Muscle layer of colon (tissue), 2 donors: ENCODE measurements at regions not wholly inside any gene's neighbourhood (a gene's known extent, or its start where the extent isn't known, plus 50 kb on each side); places are given as distances from the start of the nearest gene placed in this dataset.

Experiments used
- H3K27ac ChIP-seq: one replicate; pipeline ENCODE4 v1.7.0; 2013; ENCODE audit warnings: low read depth, mild to moderate bottlenecking, low read length, moderate library complexity
- H3K27me3 ChIP-seq, 2 donors: one replicate each; pipeline ENCODE4 v1.7.0; 2013; ENCODE audit warnings: low read length in 2 of 2, mild to moderate bottlenecking in 2 of 2; ENCODE audit not compliant: insufficient read depth in 2 of 2, control insufficient read depth in 1 of 2
- H3K36me3 ChIP-seq: one replicate; pipeline ENCODE4 v1.7.0; 2013; ENCODE audit warnings: mild to moderate bottlenecking, low read length; ENCODE audit not compliant: insufficient read depth
- H3K4me1 ChIP-seq: one replicate; pipeline ENCODE4 v1.7.0; 2013; ENCODE audit warnings: mild to moderate bottlenecking, low read length; ENCODE audit not compliant: insufficient read depth
- H3K4me3 ChIP-seq, 2 donors: one replicate each; pipeline ENCODE4 v1.7.0; 2013; ENCODE audit warnings: low read length in 2 of 2, low read depth in 1 of 2, mild to moderate bottlenecking in 1 of 2, moderate library complexity in 1 of 2
- H3K9ac ChIP-seq: one replicate; pipeline ENCODE4 v1.7.0; 2013; ENCODE audit warnings: low read length
- H3K9me3 ChIP-seq: one replicate; pipeline ENCODE4 v1.7.0; 2013; ENCODE audit warnings: mild to moderate bottlenecking, low read length
- donor health status: abdominal sarcoma.
- donor health status: Adenocarcinoma of cecum.

DNA sequence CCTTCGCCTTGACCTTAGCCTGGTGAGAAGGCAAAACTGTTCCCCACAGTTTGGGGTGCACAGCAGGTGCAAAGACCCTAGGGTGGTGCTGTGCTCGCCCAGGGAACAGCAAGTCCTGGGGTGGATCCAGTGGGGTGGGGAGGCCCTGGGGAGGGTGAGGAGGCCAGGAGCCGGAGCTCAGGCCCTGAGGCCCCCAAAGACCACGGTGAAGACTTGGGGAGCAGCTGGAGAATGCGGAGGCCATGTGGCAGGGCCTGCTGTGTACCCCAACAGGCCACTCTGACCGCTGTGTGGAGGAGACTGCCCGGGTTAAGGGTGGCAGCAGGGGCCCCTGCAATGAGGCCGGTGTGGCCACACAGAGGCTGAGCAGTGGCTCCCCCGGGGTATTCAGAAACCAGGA is 101.1 kb upstream of the RTL6 start:
- Histone ChIP-seq H3K27me3 (peaks cover 0 to 4% of the 10 kb centered on the region in 2 donors), H3K36me3 (no peaks in the 10 kb centered on the region), H3K4me1 (no peaks in the 10 kb centered on the region), H3K27ac (no peak overlapping the region), H3K4me3 (no peak overlapping the region), H3K9ac (no peak overlapping the region), H3K9me3 (no peaks in the 10 kb centered on the region)

DNA sequence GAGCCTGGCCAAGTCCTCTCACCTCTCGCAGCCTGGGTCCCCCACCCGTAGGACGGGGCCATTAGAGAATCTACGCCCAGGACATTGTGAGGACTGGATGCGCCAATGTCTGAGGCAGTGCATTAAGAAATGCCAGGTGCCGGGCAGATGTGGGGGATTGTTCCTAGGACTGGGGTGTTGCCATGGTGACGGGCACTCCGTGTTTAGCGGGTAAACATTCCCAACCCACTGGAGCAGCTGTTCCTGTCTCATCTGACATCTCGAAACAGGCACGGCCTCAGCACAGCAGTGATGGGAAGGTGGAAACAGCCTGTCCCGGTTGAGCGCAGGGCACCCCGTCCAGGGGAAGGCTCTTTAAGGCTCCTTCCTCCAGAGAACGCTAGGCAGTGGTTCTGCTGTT is 99.6 kb upstream of the RTL6 start:
- H3K27me3 ChIP-seq, result peaks cover 0 to 4% of the 10 kb centered on the region in 2 donors
- H3K27ac ChIP-seq, result no peak overlapping the region
- no peaks in the 10 kb centered on the region for H3K4me1 ChIP-seq
- H3K36me3 ChIP-seq, result no peaks in the 10 kb centered on the region
- H3K9me3 ChIP-seq, result no peaks in the 10 kb centered on the region
- H3K9ac ChIP-seq, result no peak overlapping the region
- no peak overlapping the region for H3K4me3 ChIP-seq

DNA sequence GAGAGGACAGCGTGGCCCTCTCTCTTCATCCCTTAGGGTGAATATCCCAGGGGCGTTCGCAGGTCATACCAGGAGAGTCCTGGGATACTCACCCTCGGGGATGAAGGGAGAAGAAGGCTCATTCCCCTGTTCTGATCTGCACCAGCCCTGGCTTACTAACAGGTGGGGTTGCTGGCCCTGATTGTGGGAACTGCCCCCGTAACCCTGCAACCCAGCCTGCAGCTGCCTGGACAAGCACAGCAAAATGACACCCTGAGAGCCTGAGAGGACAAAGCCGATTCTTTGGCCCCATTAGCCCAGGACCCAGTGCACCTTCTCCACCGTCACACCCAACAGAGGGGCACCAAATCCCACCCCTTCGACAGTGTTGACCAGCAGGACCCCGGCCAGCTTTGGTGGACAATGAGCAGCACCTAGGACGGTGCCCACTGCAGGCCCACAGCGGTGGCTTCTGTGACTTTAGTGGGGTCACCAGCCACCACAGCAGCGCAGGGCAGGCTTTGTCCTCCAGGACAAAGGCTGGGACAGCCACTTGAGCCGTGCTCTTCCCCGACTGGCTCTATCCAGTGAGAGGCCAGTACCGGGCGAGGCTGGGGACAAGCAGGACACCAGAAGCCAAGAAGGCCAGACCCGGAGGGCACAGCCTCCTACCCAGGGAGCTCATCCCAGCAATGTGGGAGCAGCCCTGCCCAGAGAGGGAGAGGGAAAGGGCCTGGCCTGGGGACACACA is 98.5 kb upstream of the RTL6 start:
- H3K4me1 ChIP-seq, result no peaks in the 10 kb centered on the region
- H3K9me3 ChIP-seq, result no peaks in the 10 kb centered on the region
- H3K4me3 ChIP-seq, result no peak overlapping the region
- no peak overlapping the region for H3K27ac ChIP-seq
- H3K27me3 ChIP-seq, result peaks cover 0 to 4% of the 10 kb centered on the region in 2 donors
- H3K9ac ChIP-seq, result no peak overlapping the region
- no peaks in the 10 kb centered on the region for H3K36me3 ChIP-seq

- Histone ChIP-seq H3K9ac (no peak overlapping the region), H3K27me3 (peaks cover 0 to 4% of the 10 kb centered on the region in 2 donors), H3K4me3 (no peak overlapping the region), H3K36me3 (no peaks in the 10 kb centered on the region), H3K4me1 (no peaks in the 10 kb centered on the region), H3K9me3 (no peaks in the 10 kb centered on the region), H3K27ac (no peak overlapping the region)
Observed at GRCh38 chr22:44595841-44596341, 97.9 kb upstream of the RTL6 start.

DNA sequence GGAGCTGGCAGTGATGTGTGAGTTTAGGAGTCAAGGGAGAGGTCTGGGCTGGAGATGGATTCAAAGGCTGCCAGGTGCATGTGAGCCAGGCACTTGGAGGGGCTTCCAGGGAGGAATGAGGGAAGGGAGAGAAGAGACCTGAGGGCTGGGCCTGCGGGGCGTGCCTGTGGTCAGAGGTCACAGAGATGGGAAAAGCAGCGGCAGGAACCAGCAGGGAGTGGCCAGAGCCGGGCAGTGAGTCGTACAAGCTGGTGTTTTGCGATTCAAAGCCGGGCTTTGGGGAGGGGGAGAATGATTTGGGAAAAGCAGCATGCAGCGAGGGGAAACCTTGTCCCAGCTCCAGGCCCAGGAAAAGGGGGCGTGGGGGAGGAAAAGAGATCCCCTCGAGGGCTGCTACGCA is 96.9 kb upstream of the RTL6 start:
- Histone ChIP-seq H3K9me3 (no peaks in the 10 kb centered on the region), H3K27me3 (peaks cover 0 to 4% of the 10 kb centered on the region in 2 donors), H3K4me1 (no peaks in the 10 kb centered on the region), H3K27ac (no peak overlapping the region), H3K9ac (no peak overlapping the region), H3K36me3 (no peaks in the 10 kb centered on the region), H3K4me3 (no peak overlapping the region)

DNA sequence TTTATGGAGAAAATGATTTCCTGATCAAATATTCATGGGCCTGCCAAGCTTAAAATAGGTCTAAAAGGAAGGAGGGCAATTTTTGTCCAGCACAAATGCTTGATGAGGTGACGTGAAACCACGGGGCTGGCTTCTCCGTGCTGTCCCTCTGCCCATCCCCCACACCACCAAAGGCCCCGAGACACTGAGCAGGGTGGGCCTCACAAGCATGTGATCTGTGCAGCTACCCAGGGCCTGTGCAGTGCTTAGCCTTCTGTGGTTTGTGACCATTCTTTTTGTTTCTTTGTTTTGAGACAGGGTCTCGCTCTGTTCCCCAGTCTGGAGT is 94.8 kb upstream of the RTL6 start:
- Histone ChIP-seq H3K36me3 (no peaks in the 10 kb centered on the region), H3K4me1 (no peaks in the 10 kb centered on the region), H3K4me3 (no peak overlapping the region), H3K9me3 (no peaks in the 10 kb centered on the region), H3K9ac (no peak overlapping the region), H3K27me3 (peaks cover 0 to 4% of the 10 kb centered on the region in 2 donors), H3K27ac (no peak overlapping the region)

DNA sequence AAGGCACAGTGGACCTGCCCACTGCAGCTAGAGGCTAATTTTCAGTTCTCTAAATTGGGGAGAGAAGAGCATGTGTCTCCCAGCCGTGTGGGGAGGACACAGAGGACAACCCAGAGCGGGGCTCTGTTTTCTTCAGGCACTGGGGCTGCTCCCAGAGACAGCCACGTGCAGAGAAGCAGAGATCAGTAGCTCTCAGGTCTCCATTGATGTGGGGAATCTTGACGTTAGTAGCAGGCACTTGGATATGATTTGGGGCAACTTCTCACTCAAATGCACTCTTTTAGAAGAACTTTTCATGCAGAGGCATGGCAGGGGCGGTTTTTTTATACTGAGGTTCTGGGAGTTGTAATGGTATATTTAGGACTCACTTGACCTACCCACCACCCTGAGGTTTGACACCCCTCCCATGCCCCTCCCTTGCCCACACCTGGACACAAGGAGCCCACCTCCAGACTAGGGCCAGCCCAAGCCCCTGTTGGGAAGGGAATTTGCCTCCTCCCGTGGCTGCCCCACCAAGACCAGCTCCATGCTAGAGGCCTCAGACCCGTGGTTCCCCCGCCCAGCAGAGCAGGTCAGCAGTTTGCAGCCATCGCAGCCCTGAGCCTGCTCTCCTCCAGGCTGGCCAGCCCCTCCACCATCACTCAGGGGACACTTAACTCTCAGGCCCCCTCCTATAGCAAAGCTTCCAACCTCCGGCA is 94.2 kb upstream of the RTL6 start:
- Histone ChIP-seq H3K9me3 (no peaks in the 10 kb centered on the region), H3K4me1 (no peaks in the 10 kb centered on the region), H3K36me3 (no peaks in the 10 kb centered on the region), H3K9ac (no peak overlapping the region), H3K27me3 (peaks cover 0 to 3% of the 10 kb centered on the region in 2 donors), H3K27ac (no peak overlapping the region), H3K4me3 (no peak overlapping the region)

DNA sequence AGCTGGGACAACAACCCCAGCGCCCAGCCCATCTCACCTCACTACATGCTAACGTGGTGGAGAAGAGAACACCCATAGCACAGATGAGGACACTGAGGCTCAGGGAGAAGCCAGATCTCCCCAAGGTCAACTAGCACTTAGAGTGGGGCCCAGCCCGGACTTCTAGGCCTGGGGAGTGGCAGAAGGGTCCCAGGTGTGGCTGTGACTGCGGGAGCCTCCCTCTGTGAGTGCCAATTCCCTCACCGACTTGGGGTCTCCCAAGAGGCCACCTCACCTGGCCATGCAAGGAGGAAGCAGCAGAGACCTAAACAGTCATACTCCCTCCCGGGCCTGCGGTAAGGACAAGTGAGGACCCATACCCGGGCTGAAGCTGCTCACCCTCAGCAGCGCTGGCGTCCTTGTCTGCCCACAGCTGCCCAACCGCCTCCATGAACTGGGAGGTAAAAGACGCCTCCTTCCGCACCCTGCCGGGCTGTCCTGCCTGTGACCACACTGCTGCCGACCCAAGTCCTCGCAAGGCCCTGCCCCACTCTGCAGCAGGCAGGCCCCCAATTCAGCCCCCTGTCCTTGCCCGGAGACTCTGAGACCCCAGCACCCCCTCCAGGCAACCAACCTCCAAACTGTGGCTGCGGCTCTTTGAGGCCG is 93.2 kb upstream of the RTL6 start:
- H3K9ac ChIP-seq, result no peak overlapping the region
- H3K4me1 ChIP-seq, result no peaks in the 10 kb centered on the region
- H3K36me3 ChIP-seq, result no peaks in the 10 kb centered on the region
- H3K27ac ChIP-seq, result no peak overlapping the region
- no peaks in the 10 kb centered on the region for H3K9me3 ChIP-seq
- H3K27me3 ChIP-seq, result no peaks in the 10 kb centered on the region
- H3K4me3 ChIP-seq, result no peak overlapping the region

DNA sequence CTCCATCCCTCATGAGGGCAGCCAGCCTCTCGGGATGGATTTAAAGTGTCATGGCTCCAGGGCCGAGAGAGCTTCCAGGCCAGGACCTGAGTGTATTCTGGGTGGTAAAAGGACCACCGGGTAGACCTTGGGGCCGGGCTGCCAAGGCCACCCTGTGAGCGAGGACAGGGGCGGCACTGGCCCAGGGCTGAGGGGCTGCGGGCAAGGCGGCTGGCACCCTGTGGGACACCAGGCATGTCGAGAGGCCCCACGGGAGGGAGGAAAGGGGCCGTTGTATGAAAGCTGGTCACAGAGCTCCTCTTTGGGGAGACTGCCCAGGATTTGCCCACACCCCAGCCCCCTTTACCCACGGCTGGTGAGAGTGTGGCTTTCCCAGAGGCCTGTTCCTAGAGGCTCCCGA is 92.3 kb upstream of the RTL6 start:
- Histone ChIP-seq H3K36me3 (no peaks in the 10 kb centered on the region), H3K9me3 (no peaks in the 10 kb centered on the region), H3K27ac (no peak overlapping the region), H3K9ac (no peak overlapping the region), H3K27me3 (no peaks in the 10 kb centered on the region), H3K4me3 (no peak overlapping the region), H3K4me1 (no peaks in the 10 kb centered on the region)

DNA sequence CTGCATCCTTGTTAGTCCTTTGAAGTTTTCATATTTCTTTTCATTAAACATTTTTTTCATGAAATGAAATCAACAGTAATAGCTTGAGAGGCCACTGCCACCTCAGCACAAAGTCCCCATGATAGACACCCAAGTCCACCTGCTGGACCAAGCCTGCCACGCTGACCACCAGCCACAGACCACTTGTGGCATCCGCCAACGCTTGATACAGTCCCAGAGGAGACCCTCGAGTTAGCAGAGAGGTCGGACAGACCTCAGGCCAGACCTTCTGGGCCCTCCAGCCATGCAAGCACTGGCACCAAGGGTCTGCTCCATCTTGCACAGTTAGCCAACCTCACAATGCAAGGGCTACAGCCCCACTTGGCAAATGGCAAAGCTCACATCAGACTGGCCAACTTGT is 91.8 kb upstream of the RTL6 start:
- Histone ChIP-seq H3K9me3 (no peaks in the 10 kb centered on the region), H3K27ac (no peak overlapping the region), H3K36me3 (no peaks in the 10 kb centered on the region), H3K4me3 (no peak overlapping the region), H3K9ac (no peak overlapping the region), H3K4me1 (no peaks in the 10 kb centered on the region), H3K27me3 (no peaks in the 10 kb centered on the region)

- Histone ChIP-seq H3K4me3 (no peak overlapping the region), H3K9me3 (no peaks in the 10 kb centered on the region), H3K36me3 (no peaks in the 10 kb centered on the region), H3K27ac (no peak overlapping the region), H3K4me1 (no peaks in the 10 kb centered on the region), H3K9ac (no peak overlapping the region), H3K27me3 (peaks cover 0 to 8% of the 10 kb centered on the region in 2 donors)
Observed at GRCh38 chr22:44588348-44588747, 90.3 kb upstream of the RTL6 start.
